ENCODE measurements at regions not wholly inside any gene's neighbourhood (a gene's known extent, or its start where the extent isn't known, plus 50 kb on each side); places are given as distances from the start of the nearest gene placed in this dataset.

DNA sequence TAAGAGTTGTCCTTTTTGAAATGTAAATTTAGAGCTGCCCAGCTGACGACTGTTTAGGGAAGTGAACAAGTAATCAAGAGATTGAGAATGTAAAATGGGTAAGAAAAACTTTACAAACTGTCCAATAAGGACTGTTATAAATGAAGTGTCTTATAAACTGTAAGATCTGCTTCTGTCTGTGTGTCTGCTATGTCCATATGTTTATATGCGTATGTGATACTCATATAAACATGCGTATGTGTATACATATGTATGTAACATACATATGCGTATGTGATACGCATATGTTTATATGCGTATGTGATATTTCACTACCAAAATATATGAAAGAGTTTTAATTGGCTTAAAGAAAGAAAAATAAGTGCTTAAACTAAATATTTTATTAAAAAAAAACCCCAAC, 416.0 kb upstream of the GALNTL6 start:
- no peak for TF ChIP-seq POLR2A (IDR thresholded peaks at IDR 0.05; ENCODE audit: low read depth, low read length)
- TF ChIP-seq POLR2AphosphoS5 (IDR thresholded peaks at IDR 0.05; ENCODE audit: low read depth, low read length): no peak
